Smooth muscle cell (in vitro differentiated cells): ENCODE measurements at regions not wholly inside any gene's neighbourhood (a gene's known extent, or its start where the extent isn't known, plus 50 kb on each side); places are given as distances from the start of the nearest gene placed in this dataset.

Experiments
- DNase-seq: peaks from one replicate; lab custom pipeline; 2025; ENCODE audit not compliant: unreplicated experiment; lab: John Stamatoyannopoulos, UW
- H2AFZ ChIP-seq: fragments of 200-600 bp; sonication (generic); 2 replicates; pipeline ENCODE4 v1.6.0; 2016; ENCODE audit warnings: antibody characterized with exemption, low read depth, mild to moderate bottlenecking
- H3F3A ChIP-seq: fragments of 200-600 bp; sonication (generic); 2 replicates; pipeline ENCODE4 v1.6.0; 2017; ENCODE audit warnings: antibody characterized with exemption, low read depth
- H3K27ac ChIP-seq: fragments of 200-600 bp; sonication (generic); 2 replicates; pipeline ENCODE4 v1.5.1; 2016; ENCODE audit warnings: low read depth, mild to moderate bottlenecking
- H3K27me3 ChIP-seq: fragments of 200-600 bp; sonication (generic); 2 replicates; pipeline ENCODE4 v1.6.1; 2016; ENCODE audit warnings: low read depth, mild to moderate bottlenecking
- H3K36me3 ChIP-seq: fragments of 200-600 bp; sonication (generic); 2 replicates; pipeline ENCODE4 v1.5.1; 2016; ENCODE audit warnings: low read depth
- H3K4me1 ChIP-seq: fragments of 200-600 bp; sonication (generic); 2 replicates; pipeline ENCODE4 v1.5.1; 2016; ENCODE audit warnings: low read depth
- H3K4me2 ChIP-seq: fragments of 200-600 bp; sonication (generic); 2 replicates; pipeline ENCODE4 v1.6.0; 2016; ENCODE audit warnings: mild to moderate bottlenecking
- H3K4me3 ChIP-seq: fragments of 200-600 bp; sonication (generic); 2 replicates; pipeline ENCODE4 v1.5.1; 2016; ENCODE audit warnings: mild to moderate bottlenecking
- H3K79me2 ChIP-seq: fragments of 200-600 bp; sonication (generic); 2 replicates; pipeline ENCODE4 v1.6.0; 2016; ENCODE audit warnings: low read depth, mild to moderate bottlenecking
- H3K9ac ChIP-seq: fragments of 200-600 bp; sonication (generic); 2 replicates; pipeline ENCODE4 v1.6.0; 2016; ENCODE audit warnings: low read depth
- H3K9me3 ChIP-seq: fragments of 200-600 bp; sonication (generic); replicated peaks from 2 replicates; pipeline ENCODE4 v1.5.1; 2016; ENCODE audit warnings: low read depth
- H4K20me1 ChIP-seq: fragments of 200-600 bp; sonication (generic); 2 replicates; pipeline ENCODE4 v1.6.0; 2016; ENCODE audit warnings: low read depth
- CTCF ChIP-seq: fragments of 200-600 bp; sonication (generic); IDR thresholded peaks from 2 replicates; pipeline ENCODE4 v1.5.1; 2017; ENCODE audit warnings: borderline replicate concordance, mild to moderate bottlenecking, antibody characterized with exemption; ENCODE audit not compliant: insufficient read depth, poor library complexity, severe bottlenecking
- WGBS: methylation state at CpG from one replicate; pipeline ENCODE4 v1.1.7; 2016; ENCODE audit warnings: low lambda C conversion rate; 5-methylcytosine and 5-hydroxymethylcytosine counted together

DNA sequence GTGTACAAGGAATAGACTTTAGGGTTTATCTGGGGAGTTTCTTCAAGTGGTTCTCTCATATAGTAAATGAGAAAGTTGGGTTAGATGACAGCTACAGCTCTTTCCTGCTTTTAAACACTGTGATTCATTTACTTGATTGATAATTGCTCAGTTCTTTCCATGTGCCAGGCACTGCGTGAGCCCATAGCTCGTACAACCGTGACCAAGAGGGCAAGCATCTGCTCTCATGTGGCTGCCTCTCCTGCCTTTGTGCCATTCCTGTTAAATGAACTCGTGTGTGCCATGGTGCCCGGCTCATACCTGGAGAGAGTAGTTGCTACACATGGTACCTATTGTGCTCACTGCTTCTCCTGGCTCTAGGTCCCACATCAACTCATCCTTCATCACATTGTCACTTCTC is 206.3 kb downstream of the SNX19 start:
- H3K4me2 ChIP-seq = no peak overlapping the region
- DNase-seq = no peak

DNA sequence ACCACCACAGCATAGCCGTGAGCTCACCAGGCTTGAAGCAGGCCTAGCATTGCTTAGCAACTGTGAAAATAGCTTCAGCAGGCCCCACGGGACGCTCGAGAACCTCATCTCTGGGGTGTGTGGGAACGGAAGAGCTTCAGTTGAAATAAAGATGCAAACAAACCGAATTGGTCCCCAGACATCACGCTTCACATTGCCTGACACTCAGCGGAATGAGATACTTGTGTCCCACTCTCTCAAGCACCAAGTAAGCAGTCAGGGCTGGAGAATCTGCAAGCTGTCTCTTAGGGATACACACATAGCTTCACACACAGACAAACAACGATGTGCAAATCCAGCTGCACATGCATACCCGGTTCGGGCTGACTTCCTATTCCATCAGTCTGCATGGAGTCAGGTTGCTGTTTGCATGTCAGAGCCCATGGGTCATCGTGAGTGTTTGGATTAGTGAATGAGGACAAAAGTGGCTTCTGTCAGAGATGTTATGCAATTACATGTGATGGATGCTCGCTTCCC is 205.7 kb downstream of the SNX19 start:
- Histone ChIP-seq H3K79me2 (no peaks in the 10 kb centered on the region), H4K20me1 (no peaks in the 10 kb centered on the region), H3F3A (no peaks in the 10 kb centered on the region), H3K9ac (no peak overlapping the region), H3K36me3 (no peaks in the 10 kb centered on the region), H3K27me3 (no peaks in the 10 kb centered on the region), H3K4me2 (no peak overlapping the region), H2AFZ (no peak overlapping the region), H3K4me3 (no peak overlapping the region), H3K27ac (no peak overlapping the region), H3K9me3 (no peaks in the 10 kb centered on the region), H3K4me1 (no peaks in the 10 kb centered on the region)
- no peak for TF ChIP-seq CTCF
- 89% methylated on average over 13 of the region's 13 CpGs for WGBS
- no peak for DNase-seq

More for the DNA sequence above, 206.3 kb downstream of the SNX19 start:
- Histone ChIP-seq H3K9me3 (no peaks in the 10 kb centered on the region), H3K4me1 (no peaks in the 10 kb centered on the region), H3K4me3 (no peak overlapping the region), H4K20me1 (no peaks in the 10 kb centered on the region), H3F3A (no peaks in the 10 kb centered on the region), H2AFZ (no peak overlapping the region), H3K79me2 (no peaks in the 10 kb centered on the region), H3K36me3 (no peaks in the 10 kb centered on the region), H3K27ac (no peak overlapping the region), H3K9ac (no peak overlapping the region), H3K27me3 (no peaks in the 10 kb centered on the region)
- 98% methylated on average over 5 of the region's 5 CpGs for WGBS
- TF ChIP-seq CTCF = no peak

DNA sequence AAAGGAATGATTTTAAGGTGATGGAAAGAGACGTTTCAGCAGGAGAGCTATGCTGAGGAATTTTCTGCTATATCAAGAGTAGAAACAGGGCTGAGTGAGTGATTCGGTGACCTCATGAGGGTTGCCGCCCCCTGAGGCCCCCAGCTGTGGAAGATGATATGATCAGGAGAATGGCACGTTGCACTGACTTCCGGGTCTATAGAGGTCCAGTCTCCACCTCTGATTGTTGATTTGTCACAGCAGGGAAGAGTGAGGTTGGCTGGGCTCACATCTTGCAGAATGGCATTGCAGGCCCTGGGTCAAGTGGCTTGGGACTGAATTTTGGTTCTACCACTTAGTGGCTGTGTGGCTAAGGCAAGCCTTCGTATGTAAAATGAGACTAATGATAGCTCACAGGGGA is 205.1 kb downstream of the SNX19 start:
- WGBS = 89% methylated on average over 6 of the region's 6 CpGs
- H3K4me1 ChIP-seq = no peaks in the 10 kb centered on the region
- H3K4me3 ChIP-seq = no peak overlapping the region
- no peak for DNase-seq
- no peak for TF ChIP-seq CTCF
- H3K27ac ChIP-seq = no peak overlapping the region
- no peaks in the 10 kb centered on the region for H3K79me2 ChIP-seq
- H2AFZ ChIP-seq = no peak overlapping the region
- no peak overlapping the region for H3K9ac ChIP-seq
- no peaks in the 10 kb centered on the region for H3K36me3 ChIP-seq
- H3K9me3 ChIP-seq = no peaks in the 10 kb centered on the region
- H3F3A ChIP-seq = no peaks in the 10 kb centered on the region
- no peaks in the 10 kb centered on the region for H3K27me3 ChIP-seq
- no peaks in the 10 kb centered on the region for H4K20me1 ChIP-seq
- H3K4me2 ChIP-seq = no peak overlapping the region

- Histone ChIP-seq H3K9me3 (no peaks in the 10 kb centered on the region), H3K79me2 (no peaks in the 10 kb centered on the region), H3K4me1 (no peaks in the 10 kb centered on the region), H3K9ac (no peak overlapping the region), H2AFZ (no peak overlapping the region), H3K4me3 (no peak overlapping the region), H3F3A (no peaks in the 10 kb centered on the region), H3K36me3 (no peaks in the 10 kb centered on the region), H3K27ac (no peak overlapping the region), H3K27me3 (no peaks in the 10 kb centered on the region), H3K4me2 (no peak overlapping the region), H4K20me1 (no peaks in the 10 kb centered on the region)
- no peak for TF ChIP-seq CTCF
- no peak for DNase-seq
These were observed 203.8 kb downstream of the SNX19 start for GRCh38 chr11:130712480-130712879.
